ENCODE measurements at regions not wholly inside any gene's neighbourhood (a gene's known extent, or its start where the extent isn't known, plus 50 kb on each side); places are given as distances from the start of the nearest gene placed in this dataset.

- no peak for TF ChIP-seq CTCF (IDR thresholded peaks at IDR 0.05; ENCODE audit: insufficient read depth, low read length, poor library complexity, severe bottlenecking)
- no peaks in the 10 kb centered on the region for H3K36me3 ChIP-seq (ENCODE audit: control insufficient read depth, insufficient read depth, low read length)
- no peak for DNase-seq (ENCODE audit: low read depth)
- H3K4me3 ChIP-seq (ENCODE audit: low read depth, low read length) = no peak overlapping the region
- H3K27me3 ChIP-seq (ENCODE audit: control insufficient read depth, insufficient read depth, low read length) = no peaks in the 10 kb centered on the region
These were observed 132.7 kb downstream of the BTC start for GRCh38 chr4:74661427-74662201.

GRCh38 chr4:74663631-74664030 lies 130.7 kb downstream of the BTC start:
- DNase-seq (ENCODE audit: low read depth) = no peak
- no peaks in the 10 kb centered on the region for H3K36me3 ChIP-seq (ENCODE audit: control insufficient read depth, insufficient read depth, low read length)
- H3K4me3 ChIP-seq (ENCODE audit: low read depth, low read length) = no peak overlapping the region
- H3K27me3 ChIP-seq (ENCODE audit: control insufficient read depth, insufficient read depth, low read length) = no peaks in the 10 kb centered on the region
- no peak for TF ChIP-seq CTCF (IDR thresholded peaks at IDR 0.05; ENCODE audit: insufficient read depth, low read length, poor library complexity, severe bottlenecking)

- H3K27me3 ChIP-seq (ENCODE audit: control insufficient read depth, insufficient read depth, low read length) = no peaks in the 10 kb centered on the region
- no peak for TF ChIP-seq CTCF (IDR thresholded peaks at IDR 0.05; ENCODE audit: insufficient read depth, low read length, poor library complexity, severe bottlenecking)
- no peak for DNase-seq (ENCODE audit: low read depth)
- H3K36me3 ChIP-seq (ENCODE audit: control insufficient read depth, insufficient read depth, low read length) = no peaks in the 10 kb centered on the region
- no peak overlapping the region for H3K4me3 ChIP-seq (ENCODE audit: low read depth, low read length)
These were observed 129.0 kb downstream of the BTC start for GRCh38 chr4:74665346-74665745.

GRCh38 chr4:74665876-74666275 lies 128.4 kb downstream of the BTC start:
- H3K27me3 ChIP-seq (ENCODE audit: control insufficient read depth, insufficient read depth, low read length) = no peaks in the 10 kb centered on the region
- no peaks in the 10 kb centered on the region for H3K36me3 ChIP-seq (ENCODE audit: control insufficient read depth, insufficient read depth, low read length)
- no peak overlapping the region for H3K4me3 ChIP-seq (ENCODE audit: low read depth, low read length)
- TF ChIP-seq CTCF (IDR thresholded peaks at IDR 0.05; ENCODE audit: insufficient read depth, low read length, poor library complexity, severe bottlenecking) = no peak
- no peak for DNase-seq (ENCODE audit: low read depth)

GRCh38 chr4:74667438-74667837 lies 126.9 kb downstream of the BTC start:
- TF ChIP-seq CTCF (IDR thresholded peaks at IDR 0.05; ENCODE audit: insufficient read depth, low read length, poor library complexity, severe bottlenecking) = no peak
- Histone ChIP-seq H3K36me3 (ENCODE audit: control insufficient read depth, insufficient read depth, low read length) (no peaks in the 10 kb centered on the region), H3K4me3 (ENCODE audit: low read depth, low read length) (no peak overlapping the region), H3K27me3 (ENCODE audit: control insufficient read depth, insufficient read depth, low read length) (no peaks in the 10 kb centered on the region)
- no peak for DNase-seq (ENCODE audit: low read depth)

DNA sequence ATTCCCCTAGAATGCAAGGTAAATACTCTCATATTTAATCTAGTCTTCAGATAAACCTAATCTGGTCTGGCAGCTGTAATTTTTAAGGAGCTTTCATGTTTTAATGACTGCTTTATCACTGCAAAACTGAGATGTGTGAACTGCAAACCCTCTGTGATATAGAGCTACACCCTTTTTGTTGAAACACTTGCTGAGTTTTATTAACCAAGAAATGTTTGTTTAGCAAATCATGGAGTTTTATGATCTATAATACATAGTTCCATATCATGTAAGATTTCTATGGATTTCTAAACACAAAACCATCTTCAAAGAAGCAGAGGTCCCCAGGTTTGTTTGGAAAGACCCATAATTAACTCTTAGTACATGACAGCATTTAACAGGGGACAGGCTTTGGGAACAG lies 126.4 kb downstream of the BTC start:
- no peak for DNase-seq (ENCODE audit: low read depth)
- Histone ChIP-seq H3K36me3 (ENCODE audit: control insufficient read depth, insufficient read depth, low read length) (no peaks in the 10 kb centered on the region), H3K4me3 (ENCODE audit: low read depth, low read length) (no peak overlapping the region), H3K27me3 (ENCODE audit: control insufficient read depth, insufficient read depth, low read length) (no peaks in the 10 kb centered on the region)
- no peak for TF ChIP-seq CTCF (IDR thresholded peaks at IDR 0.05; ENCODE audit: insufficient read depth, low read length, poor library complexity, severe bottlenecking)
